GM12873 (cell line): ENCODE measurements at regions not wholly inside any gene's neighbourhood (a gene's known extent, or its start where the extent isn't known, plus 50 kb on each side); places are given as distances from the start of the nearest gene placed in this dataset.

Experiments used
- TF ChIP-seq, protein P1 (sequence below): IDR thresholded peaks from 2 replicates; pipeline ENCODE4 v1.5.1; 2012; ENCODE audit warnings: low read depth, mild to moderate bottlenecking, moderate library complexity, low read length, control low read depth; ENCODE audit not compliant: insufficient read depth; ENCODE audit errors: missing control alignments

DNA sequence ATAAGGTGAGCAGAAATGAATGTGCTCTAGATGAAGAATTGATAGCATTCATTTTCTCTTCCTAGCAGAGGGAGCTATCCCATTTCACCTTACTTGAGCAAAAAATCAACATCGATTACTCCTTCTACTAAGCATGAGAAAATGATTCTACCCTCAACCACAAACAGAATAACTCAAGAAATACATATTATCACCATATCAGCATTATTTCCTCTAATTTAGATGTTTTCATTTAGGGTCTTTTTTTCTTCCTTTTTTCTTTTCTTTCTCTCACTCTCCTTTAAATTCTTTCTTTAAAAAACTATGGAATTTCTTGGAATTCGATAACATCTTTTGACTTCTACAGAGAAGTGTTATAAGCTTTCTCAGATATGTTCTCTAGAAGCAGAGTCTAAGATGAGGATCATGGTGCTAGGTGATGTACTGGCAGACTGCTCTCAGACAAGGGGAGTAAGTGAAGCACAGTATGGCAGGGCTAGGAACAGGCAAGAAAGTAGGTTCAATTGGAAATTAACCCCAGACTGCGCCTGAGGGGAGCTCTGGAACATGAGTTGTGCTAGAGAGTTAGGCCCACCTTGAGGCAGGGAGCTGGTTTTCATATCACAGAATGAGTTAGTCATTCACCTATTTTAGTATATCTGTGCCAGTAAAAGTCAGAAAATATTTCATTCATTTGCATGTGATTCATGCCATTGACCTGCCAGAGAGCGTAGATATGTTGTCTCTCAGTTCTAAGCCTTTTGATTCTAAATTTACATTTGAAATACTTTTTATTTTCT, 279.2 kb upstream of the KCNH8 start:
- TF ChIP-seq, protein P1, sequence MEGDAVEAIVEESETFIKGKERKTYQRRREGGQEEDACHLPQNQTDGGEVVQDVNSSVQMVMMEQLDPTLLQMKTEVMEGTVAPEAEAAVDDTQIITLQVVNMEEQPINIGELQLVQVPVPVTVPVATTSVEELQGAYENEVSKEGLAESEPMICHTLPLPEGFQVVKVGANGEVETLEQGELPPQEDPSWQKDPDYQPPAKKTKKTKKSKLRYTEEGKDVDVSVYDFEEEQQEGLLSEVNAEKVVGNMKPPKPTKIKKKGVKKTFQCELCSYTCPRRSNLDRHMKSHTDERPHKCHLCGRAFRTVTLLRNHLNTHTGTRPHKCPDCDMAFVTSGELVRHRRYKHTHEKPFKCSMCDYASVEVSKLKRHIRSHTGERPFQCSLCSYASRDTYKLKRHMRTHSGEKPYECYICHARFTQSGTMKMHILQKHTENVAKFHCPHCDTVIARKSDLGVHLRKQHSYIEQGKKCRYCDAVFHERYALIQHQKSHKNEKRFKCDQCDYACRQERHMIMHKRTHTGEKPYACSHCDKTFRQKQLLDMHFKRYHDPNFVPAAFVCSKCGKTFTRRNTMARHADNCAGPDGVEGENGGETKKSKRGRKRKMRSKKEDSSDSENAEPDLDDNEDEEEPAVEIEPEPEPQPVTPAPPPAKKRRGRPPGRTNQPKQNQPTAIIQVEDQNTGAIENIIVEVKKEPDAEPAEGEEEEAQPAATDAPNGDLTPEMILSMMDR = no peak

DNA sequence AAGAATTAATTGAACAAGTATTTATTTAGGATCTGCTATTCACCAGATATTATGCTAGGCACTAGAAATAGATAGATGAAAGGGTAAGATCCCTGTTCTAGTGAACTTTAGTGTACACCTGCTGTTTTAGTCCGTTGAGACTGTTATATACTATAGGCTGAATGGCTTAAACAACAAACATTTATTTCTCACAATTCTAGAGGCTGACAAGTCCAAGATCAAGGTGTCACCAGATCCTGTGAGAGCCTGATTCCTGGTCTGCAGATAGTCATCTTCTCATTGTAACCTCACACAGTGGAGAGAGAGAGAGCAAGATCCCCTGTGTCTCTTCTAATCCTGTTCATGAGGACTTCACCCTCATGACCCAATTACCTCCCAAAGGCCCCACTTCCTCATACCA, 281.4 kb upstream of the KCNH8 start:
- TF ChIP-seq, protein P1 = no peak

DNA sequence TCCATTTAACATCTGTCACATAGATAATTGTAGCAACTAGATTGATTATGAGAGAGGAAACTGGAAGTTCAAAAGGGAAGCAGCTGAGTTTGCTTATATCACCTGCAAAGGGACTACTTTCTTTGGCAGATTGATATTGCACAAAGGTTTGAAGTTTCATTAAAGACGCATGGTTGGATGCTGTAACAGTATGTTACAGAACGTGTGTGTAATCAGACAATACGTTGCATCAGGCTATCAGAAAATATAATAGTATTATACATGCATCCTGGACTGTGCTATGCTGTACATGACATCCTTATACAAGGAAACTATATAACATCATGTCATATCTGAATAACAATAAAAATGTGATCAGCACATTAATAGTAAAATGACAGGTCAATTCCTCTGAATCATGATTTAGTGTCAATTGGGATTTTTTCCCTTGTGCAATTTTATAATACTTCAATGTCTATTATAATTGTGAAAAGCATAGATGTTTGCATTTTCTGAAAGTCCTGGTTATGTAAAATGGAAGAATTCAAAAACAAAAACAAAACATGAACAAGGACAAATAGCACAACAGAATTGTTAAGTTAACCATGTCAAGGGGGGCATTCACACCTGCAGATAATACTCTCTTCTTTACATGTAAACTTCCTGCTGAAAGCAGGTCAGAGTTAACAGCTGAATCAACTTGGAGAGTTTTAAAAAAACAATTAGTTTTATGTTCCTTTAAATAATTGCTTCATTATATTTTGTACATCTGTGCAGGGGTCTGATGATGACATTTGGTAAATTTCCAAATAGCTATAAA, 283.2 kb upstream of the KCNH8 start:
- TF ChIP-seq, protein P1 = no peak

DNA sequence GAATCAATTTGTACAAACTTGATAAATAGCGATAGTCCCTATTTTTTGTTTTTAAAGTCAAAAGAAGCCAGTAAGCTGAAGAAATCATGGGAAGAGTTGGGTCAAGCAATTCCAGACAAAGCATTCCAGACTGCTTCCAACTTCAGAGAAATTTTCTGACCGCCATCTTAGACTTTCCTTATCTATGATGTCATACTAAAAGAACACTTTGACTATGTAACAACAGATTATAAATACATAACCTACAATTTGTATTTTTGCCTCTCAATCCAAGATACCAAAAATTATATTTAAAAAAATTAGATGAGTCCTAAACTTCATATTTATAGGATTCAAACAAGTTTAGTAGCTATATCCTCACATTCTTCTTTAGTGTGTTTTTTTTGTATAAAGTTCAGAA, 286.2 kb upstream of the KCNH8 start:
- TF ChIP-seq, protein P1 = no peak

DNA sequence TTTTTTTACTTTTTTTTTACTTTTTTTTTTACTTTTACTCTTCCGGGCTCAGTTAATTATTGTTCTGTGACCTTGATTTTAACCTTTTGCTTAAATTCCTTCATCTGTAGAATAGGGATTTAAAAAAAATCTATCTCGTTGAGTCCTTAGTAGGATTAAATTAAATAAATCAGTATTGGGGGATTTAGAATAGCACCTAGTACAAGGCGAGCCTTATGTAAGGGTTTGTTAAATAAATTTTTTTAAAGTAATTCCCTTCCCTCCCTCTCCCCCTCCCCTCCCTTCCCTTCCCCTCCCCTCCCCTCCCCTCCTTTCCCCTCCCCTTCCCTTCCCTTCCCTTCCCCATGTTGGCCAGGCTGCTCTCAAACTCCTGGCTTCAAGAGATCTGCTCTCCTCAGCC, 287.2 kb upstream of the KCNH8 start:
- TF ChIP-seq, protein P1 = no peak

DNA sequence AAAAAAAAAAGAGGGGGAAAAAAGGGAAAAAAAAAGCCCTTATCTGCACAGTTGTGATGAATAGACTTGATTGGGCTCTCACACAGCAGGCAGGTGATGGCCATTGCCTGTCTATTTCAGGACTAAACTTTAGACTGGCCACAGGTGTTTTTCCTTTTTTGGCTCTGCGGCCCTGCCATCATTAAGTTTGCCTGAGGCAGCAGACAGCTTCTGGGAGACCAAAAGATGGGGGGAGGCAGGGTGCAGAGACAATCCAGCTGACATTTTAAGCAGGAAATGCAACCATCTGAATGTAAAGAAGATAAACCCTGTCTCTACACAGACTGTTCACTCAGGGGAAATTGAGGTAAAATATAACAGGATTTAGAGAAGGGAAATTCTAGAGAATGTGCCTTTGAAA, 295.0 kb upstream of the KCNH8 start:
- TF ChIP-seq, protein P1 = no peak

DNA sequence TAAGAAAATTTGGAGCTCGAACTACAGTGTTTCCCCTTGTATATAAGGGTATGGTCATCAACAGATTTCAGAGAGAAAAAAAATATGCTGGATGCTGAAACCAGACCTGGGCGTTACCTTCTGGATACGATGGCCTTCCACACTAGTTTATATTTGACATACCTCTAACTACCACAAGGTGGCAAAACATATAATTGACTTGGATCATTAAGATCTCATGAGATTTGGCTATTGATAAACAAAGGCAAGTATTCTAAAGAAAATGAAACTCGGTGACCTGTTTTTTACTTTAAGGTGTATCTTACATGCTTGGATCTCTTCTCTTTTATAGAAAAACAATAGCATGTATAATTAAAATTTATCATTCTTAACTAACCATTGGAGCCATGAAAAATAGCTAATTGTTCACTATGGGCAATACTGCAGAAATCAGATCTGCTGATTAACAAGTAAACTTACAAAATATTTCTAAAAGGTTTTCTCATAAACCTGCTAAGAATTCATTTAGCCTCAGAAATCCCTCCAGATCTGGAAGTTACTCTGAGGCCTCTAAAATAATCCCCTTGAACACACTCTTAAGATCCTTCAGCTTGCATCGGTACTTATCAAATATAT, 300.6 kb upstream of the KCNH8 start:
- TF ChIP-seq, protein P1 = peak; percentile 43
